Pancreas (tissue), 10 donors: ENCODE measurements at regions not wholly inside any gene's neighbourhood (a gene's known extent, or its start where the extent isn't known, plus 50 kb on each side); places are given as distances from the start of the nearest gene placed in this dataset.

ENCODE experiments used
- ATAC-seq, 4 donors: fragments of 200-7000 bp; cut with Tn5 transposase; one replicate each; pipeline versions ENCODE4 v1.8.0 to v1.9.1; 2020; ENCODE audit warnings: mild to moderate bottlenecking in 4 of 4, moderate library complexity in 4 of 4
- DNase-seq, 6 donors: peaks; one replicate each; pipeline ENCODE4 v3.0.0-alpha.2; 2020
- FAIRE-seq: peaks from 2 replicates; lab custom pipeline; 2012; peaks lifted over from hg19 to GRCh38; lab: Jason Lieb, UNC
- H3K27ac ChIP-seq, 4 donors: fragments of 200-600 bp; sonication (generic); 1 replicate in 3 of 4; 2 replicates in 1 of 4; pipeline versions ENCODE4 v1.5.0 to v1.8.0; 2020
- H3K27me3 ChIP-seq, 4 donors: fragments of 200-600 bp; one replicate each; pipeline ENCODE4 v1.8.0; 2021
- H3K36me3 ChIP-seq, 3 donors: fragments of 200-600 bp; sonication (generic) in 1 of 3; one replicate each; pipeline versions ENCODE4 v1.5.0 to v1.8.0; 2020 to 2021
- H3K4me1 ChIP-seq, 3 donors: fragments of 200-600 bp; one replicate each; pipeline ENCODE4 v1.8.0; 2021
- H3K4me3 ChIP-seq, 4 donors: fragments of 200-600 bp; sonication (generic) in 2 of 4; one replicate each; pipeline versions ENCODE4 v1.5.0 to v1.8.0; 2020 to 2021
- H3K9me3 ChIP-seq, 4 donors: fragments of 200-600 bp; one replicate each; pipeline ENCODE4 v1.8.0; 2021
- WGBS, 2 donors: extraction: QIAGEN DNeasy Blood & Tissue Kit; methylation state at CpG; one replicate each; pipeline ENCODE4 v1.1.7; 2013; 5-methylcytosine and 5-hydroxymethylcytosine counted together
- intact Hi-C, 3 donors: fragments of 100-400 bp; cut with DNase I; formaldehyde crosslinking; loops; one replicate each; pipeline versions ENCODE4 v1.11.1 to v1.14.2; 2022
- TF ChIP-seq, protein P1 (sequence below), 4 donors: fragments of 200-600 bp; sonication (generic) in 3 of 4; IDR thresholded peaks; one replicate each; pipeline versions ENCODE4 v1.5.0 to v1.8.0; 2021; ENCODE audit warnings: antibody characterized with exemption in 4 of 4
- donor health status: healthy with polysubstance abuse.
- donor health status: DM: no; HTN: no; CAD: no; lungs with moderate emphysema.
- donor health status: DM: no; HTN: no; CAD: no.
- donor health status: control.
- donor health status: control.
- donor health status: Bipolar disorder and iron deficiency.
- donor health status: DM: yes; HTN: yes; CAD: no.
- donor health status: DM: no; HTN: no; CAD: no.
- donor health status: DM: no; HTN: no; CAD: no.
- donor health status: DM: yes; HTN: yes; CAD: no.

DNA sequence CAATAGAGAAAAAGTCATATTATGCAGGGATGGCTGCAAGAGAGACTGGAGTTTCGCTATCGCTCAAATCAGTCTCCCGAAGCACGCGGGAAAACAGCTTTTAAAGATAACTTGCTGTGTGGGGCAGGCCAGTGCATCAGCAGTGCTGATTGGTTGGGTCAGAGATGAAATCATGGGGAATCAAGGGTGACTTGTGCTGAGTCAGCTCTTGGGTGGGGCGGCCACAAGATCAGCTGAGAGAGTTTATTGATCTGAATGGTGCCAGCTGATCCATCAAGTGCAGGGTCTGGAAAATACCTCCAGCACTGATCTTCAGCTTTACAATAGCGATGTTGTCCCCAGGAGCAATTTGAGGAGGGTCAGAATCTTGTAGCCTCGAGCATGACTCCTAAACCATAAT is 430.5 kb downstream of the RBFOX1 start:
- no peak overlapping the region for H3K27ac ChIP-seq
- H3K27me3 ChIP-seq = no peaks in the 10 kb centered on the region
- no peaks in the 10 kb centered on the region for H3K4me1 ChIP-seq
- H3K36me3 ChIP-seq = no peaks in the 10 kb centered on the region
- intact Hi-C loops = no loop called here
- H3K9me3 ChIP-seq = no peaks in the 10 kb centered on the region
- DNase-seq (no peak), FAIRE-seq (no peak), ATAC-seq (no peak)
- H3K4me3 ChIP-seq = no peak overlapping the region
- 42 to 50% methylated on average over 8 of the region's 8 CpGs for WGBS, 2 donors
- TF ChIP-seq, protein P1, sequence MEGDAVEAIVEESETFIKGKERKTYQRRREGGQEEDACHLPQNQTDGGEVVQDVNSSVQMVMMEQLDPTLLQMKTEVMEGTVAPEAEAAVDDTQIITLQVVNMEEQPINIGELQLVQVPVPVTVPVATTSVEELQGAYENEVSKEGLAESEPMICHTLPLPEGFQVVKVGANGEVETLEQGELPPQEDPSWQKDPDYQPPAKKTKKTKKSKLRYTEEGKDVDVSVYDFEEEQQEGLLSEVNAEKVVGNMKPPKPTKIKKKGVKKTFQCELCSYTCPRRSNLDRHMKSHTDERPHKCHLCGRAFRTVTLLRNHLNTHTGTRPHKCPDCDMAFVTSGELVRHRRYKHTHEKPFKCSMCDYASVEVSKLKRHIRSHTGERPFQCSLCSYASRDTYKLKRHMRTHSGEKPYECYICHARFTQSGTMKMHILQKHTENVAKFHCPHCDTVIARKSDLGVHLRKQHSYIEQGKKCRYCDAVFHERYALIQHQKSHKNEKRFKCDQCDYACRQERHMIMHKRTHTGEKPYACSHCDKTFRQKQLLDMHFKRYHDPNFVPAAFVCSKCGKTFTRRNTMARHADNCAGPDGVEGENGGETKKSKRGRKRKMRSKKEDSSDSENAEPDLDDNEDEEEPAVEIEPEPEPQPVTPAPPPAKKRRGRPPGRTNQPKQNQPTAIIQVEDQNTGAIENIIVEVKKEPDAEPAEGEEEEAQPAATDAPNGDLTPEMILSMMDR (IDR thresholded peaks at IDR 0.05) = no peak
